Transverse colon (tissue), 4 donors: ENCODE measurements at regions not wholly inside any gene's neighbourhood (a gene's known extent, or its start where the extent isn't known, plus 50 kb on each side); places are given as distances from the start of the nearest gene placed in this dataset.

Experiments
- DNase-seq: peaks from one replicate; pipeline ENCODE4 v3.0.0-alpha.2; 2019
- H3K27ac ChIP-seq, 4 donors: fragments of 200-600 bp; sonication (generic); 2 replicates each; pipeline ENCODE4 v1.5.1; 2016 to 2018; ENCODE audit warnings: inconsistent platforms in 4 of 4
- H3K27me3 ChIP-seq: fragments of 200-600 bp; sonication (generic); 2 replicates; pipeline ENCODE4 v1.5.1; 2017; ENCODE audit warnings: inconsistent platforms
- H3K36me3 ChIP-seq, 4 donors: fragments of 200-600 bp; sonication (generic); 2 replicates each; pipeline ENCODE4 v1.5.1; 2017 to 2019; ENCODE audit warnings: inconsistent platforms in 4 of 4
- H3K4me1 ChIP-seq, 4 donors: fragments of 200-600 bp; sonication (generic); 2 replicates each; pipeline ENCODE4 v1.5.1; 2017 to 2020; ENCODE audit warnings: inconsistent platforms in 4 of 4
- H3K4me3 ChIP-seq, 4 donors: fragments of 200-600 bp; sonication (generic); 1 replicate in 1 of 4; 2 replicates in 3 of 4; pipeline versions ENCODE4 v1.5.1 to v1.6.1; 2017 to 2019; ENCODE audit warnings: inconsistent platforms in 4 of 4
- H3K9me3 ChIP-seq, 2 donors: fragments of 200-600 bp; sonication (generic); 2 replicates each; pipeline ENCODE4 v1.5.1; 2017 to 2019; ENCODE audit warnings: inconsistent platforms in 2 of 2
- EP300 ChIP-seq: sonication (generic); formaldehyde crosslinking; IDR thresholded peaks from one replicate; pipeline ENCODE4 v1.6.1; 2017; ENCODE audit warnings: antibody characterized with exemption, low read depth
- POLR2A ChIP-seq: fragments of 450-650 bp; IDR thresholded peaks from one replicate; pipeline ENCODE4 v1.6.1; 2016; ENCODE audit warnings: antibody characterized with exemption, mild to moderate bottlenecking, moderate library complexity
- POLR2AphosphoS5 ChIP-seq, 3 donors: sonication (generic); formaldehyde crosslinking; IDR thresholded peaks; one replicate each; pipeline ENCODE4 v1.6.1; 2016; ENCODE audit warnings: antibody characterized with exemption in 3 of 3
- WGBS, 2 donors: methylation state at CpG; one replicate each; pipeline ENCODE4 v1.1.5; 2018; ENCODE audit warnings: low coverage in 1 of 2; 5-methylcytosine and 5-hydroxymethylcytosine counted together
- in situ Hi-C, 4 donors: fragments of 200-750 bp; cut with MboI; loops; one replicate each; pipeline versions ENCODE4 v1.15.0 to v1.15.1; 2017; ENCODE audit warnings: low sequenced_read_pairs in 3 of 4, low pct_ligation_motif_present in 1 of 4, low pct_unique_long_range_greater_than_20kb in 1 of 4
- intact Hi-C: fragments of 100-400 bp; cut with DNase I; formaldehyde crosslinking; loops from one replicate; pipeline ENCODE4 v1.15.1; 2023; ENCODE audit warnings: low total_unique reads
- TF ChIP-seq, protein P1 (sequence below), 5 experiments: fragments of 200-600 bp in 3 of 5; fragments of 450-650 bp in 2 of 5; sonication (generic) in 3 of 5; IDR thresholded peaks; 1 replicate in 2 of 5; 2 replicates in 3 of 5; pipeline ENCODE4 v1.5.1; 2016 to 2017; ENCODE audit warnings: antibody characterized with exemption in 5 of 5, inconsistent platforms in 3 of 5, mild to moderate bottlenecking in 2 of 5, moderate library complexity in 1 of 5

DNA sequence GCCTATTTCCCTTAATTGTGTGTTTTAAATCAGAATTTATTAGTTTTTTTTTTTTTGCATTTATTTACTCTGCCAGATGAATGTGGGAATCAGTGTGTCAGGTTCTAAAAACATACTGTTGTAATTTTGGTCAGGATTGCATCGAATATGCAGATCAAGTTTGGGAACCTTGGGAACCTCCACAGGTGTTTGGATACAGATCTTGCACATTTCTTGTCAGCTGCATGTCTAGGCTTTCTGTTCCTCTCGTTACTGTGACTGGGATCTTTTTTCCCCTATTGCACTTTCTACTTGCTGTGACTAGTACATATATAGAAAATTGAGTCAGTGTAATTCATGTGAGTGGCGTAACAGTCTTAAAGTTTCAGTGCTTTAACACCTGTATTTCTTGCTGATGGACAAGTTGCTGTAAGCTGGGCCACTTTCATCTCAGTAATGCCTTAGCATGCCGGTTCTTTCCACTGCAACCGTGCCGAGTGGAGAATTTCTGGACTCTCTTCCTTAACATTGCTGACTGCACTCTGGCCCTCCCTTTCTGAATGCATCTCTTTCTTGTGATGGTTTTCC is 112.5 kb downstream of the TENT4A start:
- Histone ChIP-seq H3K4me1 (peaks cover 0 to 8% (median 0%) of the 10 kb centered on the region in 4 donors), H3K27ac (no peak overlapping the region), H3K27me3 (no peaks in the 10 kb centered on the region), H3K9me3 (peaks cover 0 to 6% of the 10 kb centered on the region in 2 donors), H3K4me3 (no peak overlapping the region), H3K36me3 (no peaks in the 10 kb centered on the region)
- TF ChIP-seq, protein P1, sequence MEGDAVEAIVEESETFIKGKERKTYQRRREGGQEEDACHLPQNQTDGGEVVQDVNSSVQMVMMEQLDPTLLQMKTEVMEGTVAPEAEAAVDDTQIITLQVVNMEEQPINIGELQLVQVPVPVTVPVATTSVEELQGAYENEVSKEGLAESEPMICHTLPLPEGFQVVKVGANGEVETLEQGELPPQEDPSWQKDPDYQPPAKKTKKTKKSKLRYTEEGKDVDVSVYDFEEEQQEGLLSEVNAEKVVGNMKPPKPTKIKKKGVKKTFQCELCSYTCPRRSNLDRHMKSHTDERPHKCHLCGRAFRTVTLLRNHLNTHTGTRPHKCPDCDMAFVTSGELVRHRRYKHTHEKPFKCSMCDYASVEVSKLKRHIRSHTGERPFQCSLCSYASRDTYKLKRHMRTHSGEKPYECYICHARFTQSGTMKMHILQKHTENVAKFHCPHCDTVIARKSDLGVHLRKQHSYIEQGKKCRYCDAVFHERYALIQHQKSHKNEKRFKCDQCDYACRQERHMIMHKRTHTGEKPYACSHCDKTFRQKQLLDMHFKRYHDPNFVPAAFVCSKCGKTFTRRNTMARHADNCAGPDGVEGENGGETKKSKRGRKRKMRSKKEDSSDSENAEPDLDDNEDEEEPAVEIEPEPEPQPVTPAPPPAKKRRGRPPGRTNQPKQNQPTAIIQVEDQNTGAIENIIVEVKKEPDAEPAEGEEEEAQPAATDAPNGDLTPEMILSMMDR (IDR thresholded peaks at IDR 0.05) = no peak
- TF ChIP-seq POLR2AphosphoS5 (IDR thresholded peaks at IDR 0.05) (no peak), POLR2A (no peak), EP300 (no peak)
- no peak for DNase-seq
- intact Hi-C loops (no loop called here), in situ Hi-C loops (no loop called here)
- WGBS, 2 donors = 86 to 88% methylated on average over 5 to 6 of the region's 6 CpGs

DNA sequence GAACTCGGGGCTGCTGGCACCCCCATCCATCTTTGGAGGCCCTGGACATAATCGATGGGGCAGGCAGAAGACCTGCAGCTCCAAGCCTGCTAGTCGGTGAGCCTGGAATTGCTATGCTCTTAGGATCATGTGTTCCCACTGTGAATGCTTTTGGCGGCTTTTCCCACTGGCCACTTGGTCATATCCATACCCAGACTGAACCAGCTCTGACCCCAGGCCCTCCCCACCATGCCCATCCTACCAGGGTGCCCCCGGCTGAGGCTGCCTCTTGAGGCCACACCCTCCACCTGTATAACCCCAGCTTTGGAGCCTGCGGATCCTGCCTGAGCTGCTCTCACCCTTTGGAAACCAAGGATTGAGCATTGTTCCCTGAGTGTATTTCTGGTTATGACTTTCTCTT is 113.5 kb downstream of the TENT4A start:
- H3K9me3 ChIP-seq = no peaks in the 10 kb centered on the region
- H3K27me3 ChIP-seq = no peaks in the 10 kb centered on the region
- no peaks in the 10 kb centered on the region for H3K36me3 ChIP-seq
- H3K4me3 ChIP-seq = no peak overlapping the region
- TF ChIP-seq POLR2AphosphoS5 (IDR thresholded peaks at IDR 0.05) (no peak), EP300 (no peak), POLR2A (no peak)
- TF ChIP-seq, protein P1 (IDR thresholded peaks at IDR 0.05) = no peak
- DNase-seq = no peak
- peaks cover 0 to 8% (median 0%) of the 10 kb centered on the region in 4 donors for H3K4me1 ChIP-seq
- H3K27ac ChIP-seq = no peak overlapping the region
- in situ Hi-C loops (no loop called here), intact Hi-C loops (no loop called here)
- 80 to 89% methylated on average over 1 to 6 of the region's 6 CpGs for WGBS, 2 donors

DNA sequence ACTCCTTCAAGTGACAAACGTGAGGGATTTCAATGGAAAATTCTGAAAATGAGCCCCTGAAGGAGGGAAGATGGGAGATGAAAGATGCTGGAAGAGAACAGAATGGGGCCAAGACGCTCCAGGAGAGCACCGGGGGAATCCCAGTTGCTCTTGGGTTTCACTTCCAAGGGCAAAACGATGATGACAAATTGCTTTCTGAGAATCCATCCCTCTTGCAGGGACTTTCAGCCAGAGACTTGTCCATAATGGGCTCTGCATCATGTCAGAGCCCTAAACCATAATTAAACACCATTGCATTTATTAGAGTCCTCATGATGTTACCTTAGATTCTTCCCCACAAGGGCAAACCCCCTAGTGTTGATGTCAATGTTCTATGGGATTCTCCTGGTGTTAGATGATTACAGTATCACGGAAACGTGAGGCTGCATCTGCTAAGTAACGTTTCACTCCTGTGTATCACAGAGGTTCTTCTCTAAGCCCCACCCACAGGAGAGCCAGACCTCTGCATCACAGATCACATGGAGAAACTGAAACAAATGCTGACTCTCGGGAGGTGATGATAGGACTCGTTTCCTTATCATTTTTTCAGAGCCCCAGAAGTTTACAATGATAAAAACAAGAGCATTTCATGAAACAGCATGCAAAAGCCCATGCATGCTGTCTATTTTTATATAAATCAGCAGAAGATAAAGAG is 114.4 kb downstream of the TENT4A start:
- WGBS, 2 donors = 37 to 52% methylated on average over 4 to 9 of the region's 9 CpGs
- Histone ChIP-seq H3K4me3 (no peak overlapping the region), H3K9me3 (no peaks in the 10 kb centered on the region), H3K36me3 (no peaks in the 10 kb centered on the region), H3K4me1 (peaks cover 0 to 12% (median 2%) of the 10 kb centered on the region in 4 donors), H3K27ac (no peak overlapping the region), H3K27me3 (no peaks in the 10 kb centered on the region)
- intact Hi-C loops = no loop called here
- DNase-seq = no peak
- TF ChIP-seq POLR2AphosphoS5 (IDR thresholded peaks at IDR 0.05) (no peak), POLR2A (no peak), EP300 (no peak)
- TF ChIP-seq, protein P1 (IDR thresholded peaks at IDR 0.05) = no peak
- in situ Hi-C loops = no loop called here

DNA sequence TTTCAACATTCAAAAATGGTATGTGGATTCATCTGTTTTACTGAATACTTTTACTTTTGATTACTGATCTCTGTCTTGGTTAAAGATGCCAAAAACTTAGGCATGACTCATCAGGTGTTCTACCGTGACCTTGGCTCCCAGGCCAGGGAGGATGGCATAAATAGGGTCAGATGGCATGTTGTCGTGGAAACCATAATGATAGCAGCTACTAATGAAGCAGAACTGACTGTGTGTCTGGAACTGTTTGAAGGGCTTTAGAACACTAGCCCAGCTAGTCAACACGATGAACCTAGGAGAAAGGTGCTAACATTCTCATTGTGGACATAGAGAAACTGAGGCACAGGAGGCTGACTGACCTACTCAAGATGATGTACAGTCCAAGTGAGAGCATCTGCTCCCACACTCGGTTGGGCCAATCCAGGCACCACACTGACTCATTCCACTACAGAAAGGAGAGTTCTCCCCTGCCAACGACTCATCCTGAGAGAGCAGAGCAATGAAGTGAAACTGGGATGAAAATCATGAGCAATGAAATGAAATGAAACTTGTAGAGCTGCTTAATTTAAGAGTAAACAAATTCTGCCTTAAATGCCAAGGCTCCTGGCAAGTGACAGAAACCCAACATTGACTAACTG is 116.0 kb downstream of the TENT4A start:
- H3K27ac ChIP-seq = no peak overlapping the region
- WGBS, 2 donors = 60 to 71% methylated on average over 1 to 5 of the region's 5 CpGs
- no peak overlapping the region for H3K4me3 ChIP-seq
- peaks cover 0 to 12% (median 2%) of the 10 kb centered on the region in 4 donors for H3K4me1 ChIP-seq
- intact Hi-C loops = no loop called here
- DNase-seq = no peak
- no peaks in the 10 kb centered on the region for H3K27me3 ChIP-seq
- no peaks in the 10 kb centered on the region for H3K36me3 ChIP-seq
- in situ Hi-C loops = no loop called here
- no peaks in the 10 kb centered on the region for H3K9me3 ChIP-seq
- TF ChIP-seq, protein P1 (IDR thresholded peaks at IDR 0.05) = no peak
- TF ChIP-seq POLR2AphosphoS5 (IDR thresholded peaks at IDR 0.05) (no peak), EP300 (no peak), POLR2A (no peak)
